HG03571 (cell line): ENCODE measurements at regions not wholly inside any gene's neighbourhood (a gene's known extent, or its start where the extent isn't known, plus 50 kb on each side); places are given as distances from the start of the nearest gene placed in this dataset.
"Not testable (repeated sequence)": the region's sequence is repeated elsewhere in the genome, so short reads cannot be mapped to it uniquely, and the experiment has no call there.

Experiments used
- ATAC-seq: cut with Tn5 transposase; IDR thresholded peaks from one replicate; pipeline ENCODE4 v1.9.1; 2021; ENCODE audit not compliant: unreplicated experiment

- not testable (repeated sequence) for ATAC-seq
Observed at GRCh38 chr9:65454666-65455065, 169.7 kb upstream of the FOXD4L5 start.

- ATAC-seq, result not testable (repeated sequence)
Observed at GRCh38 chr9:65454034-65454433, 169.0 kb upstream of the FOXD4L5 start.

DNA sequence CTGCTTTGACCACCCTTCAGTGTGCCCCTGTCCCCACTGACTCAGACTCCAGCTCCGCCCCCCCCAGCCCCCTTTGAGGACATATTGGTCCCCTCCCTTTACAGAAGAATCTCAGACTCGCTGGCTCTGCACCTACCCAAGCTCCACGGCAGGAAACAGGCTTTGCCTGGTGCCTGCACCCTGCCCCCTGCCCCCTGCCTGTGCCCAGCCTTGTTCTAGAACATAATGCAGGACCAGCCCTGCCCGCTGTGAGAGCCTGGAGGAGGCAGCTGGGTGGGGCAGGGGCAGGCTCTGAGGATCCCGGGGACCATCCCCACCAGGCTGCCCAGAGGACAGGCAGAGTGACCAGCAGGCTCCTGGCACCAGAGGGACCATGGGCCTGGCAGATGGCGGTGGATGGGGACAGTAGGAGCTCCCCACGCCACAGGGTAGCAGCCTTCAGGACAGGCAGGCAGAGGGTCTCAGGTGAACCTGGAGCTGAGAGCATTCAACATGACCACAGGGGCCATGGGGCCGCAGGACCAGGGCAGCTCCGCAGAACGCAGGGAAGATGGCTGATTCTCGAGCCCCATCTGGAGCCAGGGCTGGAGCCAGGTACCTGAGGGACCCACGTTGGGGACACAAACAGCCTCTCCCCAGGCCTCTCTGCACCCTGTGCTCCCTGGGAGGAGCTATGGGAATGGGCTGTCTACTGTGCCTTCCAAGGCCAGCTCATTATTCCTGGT lies 165.0 kb upstream of the FOXD4L5 start:
- ATAC-seq, result not testable (repeated sequence)

GRCh38 chr9:65449423-65449822 lies 164.4 kb upstream of the FOXD4L5 start:
- no peak for ATAC-seq

DNA sequence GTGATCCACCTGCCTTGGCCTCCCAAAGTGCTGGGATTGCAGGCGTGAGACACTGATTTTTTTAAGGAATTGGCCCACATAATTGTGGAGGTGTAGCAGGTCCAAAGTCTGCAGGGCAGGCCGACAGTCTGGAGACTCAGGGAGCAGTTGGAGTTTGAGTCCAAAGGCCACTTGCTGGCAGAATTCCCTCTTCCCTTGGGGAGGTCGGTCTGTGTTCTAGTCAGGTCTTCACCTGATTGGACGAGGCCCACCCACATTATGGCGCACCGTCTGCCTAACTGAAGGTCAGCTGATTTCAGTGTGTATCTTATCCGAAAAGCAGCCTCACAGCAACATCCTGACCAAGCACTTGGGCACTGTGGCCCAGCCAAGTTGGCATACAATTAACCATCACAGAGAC lies 162.1 kb upstream of the FOXD4L5 start:
- ATAC-seq, result not testable (repeated sequence)

- not testable (repeated sequence) for ATAC-seq
Observed at GRCh38 chr9:65445991-65446390, 161.0 kb upstream of the FOXD4L5 start.

- ATAC-seq, result no peak
Observed at GRCh38 chr9:65444943-65445342, 159.9 kb upstream of the FOXD4L5 start.

- ATAC-seq, result not testable (repeated sequence)
Observed at GRCh38 chr9:65442116-65442515, 157.1 kb upstream of the FOXD4L5 start.

DNA sequence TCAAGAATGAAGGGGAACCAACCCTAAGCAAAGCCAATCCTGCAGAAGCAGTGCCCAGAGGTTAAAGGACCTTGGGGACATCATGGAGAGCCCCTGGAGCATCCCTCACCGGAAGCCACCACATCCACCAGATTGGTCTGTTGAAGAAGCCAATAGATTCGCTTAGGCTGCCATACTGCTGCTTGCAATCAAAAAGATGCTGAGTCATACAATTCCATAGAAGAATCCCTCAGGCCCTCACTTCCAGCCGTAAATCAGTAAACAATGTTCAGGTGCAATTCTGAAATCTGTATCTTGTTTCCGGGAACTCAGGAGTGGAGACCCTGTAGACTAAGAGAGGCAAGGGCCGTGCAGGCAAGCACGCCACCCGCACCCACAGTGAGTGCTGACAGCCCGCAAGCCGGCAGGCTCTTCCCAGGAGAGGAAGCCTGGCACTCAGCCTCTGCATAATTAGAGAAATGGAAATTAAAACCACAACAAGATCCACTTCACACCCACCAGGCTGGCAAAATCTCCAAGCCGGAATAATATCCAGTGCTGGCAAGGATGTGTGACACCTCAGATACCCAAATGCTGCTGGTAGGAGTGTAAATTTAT lies 156.4 kb upstream of the FOXD4L5 start:
- not testable (repeated sequence) for ATAC-seq

DNA sequence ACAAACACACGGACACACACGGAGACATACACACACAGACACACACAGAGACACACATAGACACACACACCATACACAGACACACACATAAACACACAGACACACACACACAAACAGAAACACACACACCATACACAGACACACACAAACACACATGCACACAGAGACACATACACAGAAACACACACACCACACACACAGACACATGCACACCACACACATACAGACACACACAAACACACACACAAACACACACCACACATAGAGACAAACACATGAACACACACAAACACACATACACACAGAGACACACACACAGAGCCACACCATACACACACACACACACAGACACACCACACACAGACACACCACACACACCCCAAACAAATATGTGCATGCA lies 152.7 kb upstream of the FOXD4L5 start:
- no peak for ATAC-seq

DNA sequence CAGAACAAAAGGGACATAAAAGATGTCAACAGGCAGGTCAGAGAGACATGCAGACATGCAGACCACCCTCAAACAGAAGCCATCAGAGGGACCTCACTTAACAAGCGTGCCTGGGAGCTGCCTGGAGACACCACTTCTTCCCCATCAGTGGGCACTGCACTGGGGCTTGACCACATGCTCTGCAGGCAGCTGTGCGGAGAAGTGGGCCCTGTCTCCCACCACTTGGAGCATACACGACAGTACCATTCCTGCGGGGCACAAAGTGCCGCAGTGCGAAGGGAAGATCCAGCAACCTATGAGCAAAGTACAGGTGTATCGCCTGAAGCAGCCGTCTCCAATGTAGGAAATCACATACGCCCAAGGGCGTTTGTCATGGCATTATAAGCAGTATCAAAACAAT lies 150.5 kb upstream of the FOXD4L5 start:
- ATAC-seq, result no peak

- ATAC-seq, result no peak
Observed at GRCh38 chr9:65432722-65433323, 147.8 kb upstream of the FOXD4L5 start.

DNA sequence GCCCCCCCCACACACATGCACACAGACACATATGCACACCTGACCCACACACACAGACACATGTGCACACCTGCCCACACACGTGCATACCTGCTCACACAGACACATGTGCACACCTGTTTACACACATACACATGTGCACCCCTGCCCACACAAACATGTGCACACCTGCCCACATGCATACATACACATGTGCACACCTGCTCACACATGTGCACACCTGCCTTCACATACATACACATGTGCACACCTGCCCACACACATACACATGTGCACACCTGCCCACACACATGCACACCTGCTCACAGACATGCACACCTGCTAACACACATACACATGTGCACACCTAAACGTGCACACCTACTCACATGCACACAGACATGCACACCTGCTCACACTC lies 147.0 kb upstream of the FOXD4L5 start:
- no peak for ATAC-seq

DNA sequence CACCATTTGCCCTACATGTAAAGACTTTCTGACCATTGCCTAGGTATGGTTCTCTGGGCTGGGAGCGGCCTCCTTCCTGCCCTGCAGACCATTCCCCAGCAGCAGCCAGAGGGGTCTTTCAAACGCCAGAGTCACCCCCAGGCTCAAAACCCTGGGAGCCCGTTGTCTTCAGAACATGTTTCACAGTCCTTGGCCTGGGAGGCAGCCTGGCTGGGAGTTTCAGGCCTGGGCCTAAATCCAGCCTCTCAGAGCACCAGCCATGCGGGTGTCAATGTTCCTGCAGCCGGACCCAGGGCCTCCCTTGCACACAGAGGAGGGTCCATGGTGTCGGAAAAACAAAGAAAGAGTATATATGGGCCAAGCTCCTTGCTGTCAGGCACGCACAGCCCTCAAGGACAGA lies 145.2 kb upstream of the FOXD4L5 start:
- no peak for ATAC-seq

GRCh38 chr9:65427361-65427760 lies 142.4 kb upstream of the FOXD4L5 start:
- ATAC-seq, result not testable (repeated sequence)

GRCh38 chr9:65426813-65427212 lies 141.8 kb upstream of the FOXD4L5 start:
- not testable (repeated sequence) for ATAC-seq

GRCh38 chr9:65426231-65426630 lies 141.2 kb upstream of the FOXD4L5 start:
- no peak for ATAC-seq

DNA sequence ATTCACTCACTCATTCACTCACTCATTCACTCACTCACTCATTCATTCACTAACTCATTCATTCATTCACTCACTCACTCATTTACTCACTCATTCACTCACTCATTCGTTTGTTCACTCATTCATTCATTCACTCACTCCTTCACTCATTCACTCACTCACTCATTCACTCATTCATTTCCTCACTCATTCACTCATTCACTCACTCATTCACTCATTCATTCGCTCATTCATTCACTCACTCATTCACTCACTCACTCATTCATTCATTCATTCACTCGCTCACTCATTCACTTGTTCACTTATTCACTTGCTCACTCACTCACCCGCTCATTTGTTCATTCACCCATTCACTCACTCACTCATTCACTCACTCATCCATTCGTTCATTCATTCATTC lies 140.2 kb upstream of the FOXD4L5 start:
- ATAC-seq, result not testable (repeated sequence)

- not testable (repeated sequence) for ATAC-seq
Observed at GRCh38 chr9:65424437-65424984, 139.5 kb upstream of the FOXD4L5 start.

DNA sequence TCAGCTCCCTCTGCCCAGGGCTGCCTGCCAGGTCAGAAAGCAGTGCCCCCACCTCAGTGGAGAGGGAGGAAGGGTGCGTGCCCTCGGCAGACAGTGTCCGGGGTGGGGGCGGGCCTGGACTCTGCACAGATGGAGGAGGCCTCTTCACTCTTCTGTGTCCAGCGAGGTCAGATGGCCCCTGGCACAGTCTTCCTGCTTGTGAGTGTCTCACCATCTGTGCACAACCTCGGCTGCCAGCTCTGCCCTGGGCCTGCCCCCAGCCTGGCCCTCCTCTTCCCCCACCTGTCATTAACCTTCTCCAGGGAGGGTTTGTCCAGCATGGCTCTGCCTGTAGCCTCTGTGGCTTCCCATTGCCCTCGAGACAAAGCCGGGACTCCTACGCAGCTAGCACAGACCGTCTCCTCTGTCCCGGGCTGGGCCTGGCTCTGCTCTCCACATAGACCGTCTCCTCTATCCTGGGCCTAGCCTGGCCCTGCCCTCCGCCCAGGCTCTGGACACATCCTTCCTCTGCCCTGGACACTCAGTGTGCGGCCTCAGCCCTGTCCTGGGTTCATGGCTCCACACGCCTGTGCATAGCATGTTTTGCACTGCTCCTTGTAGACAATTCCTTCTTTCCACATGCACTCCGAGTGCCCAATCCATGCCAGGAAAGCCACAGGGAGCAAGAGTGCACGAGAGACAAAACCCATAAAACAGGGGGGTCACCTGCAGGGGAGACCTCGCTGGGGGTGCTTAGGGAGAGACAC lies 138.9 kb upstream of the FOXD4L5 start:
- ATAC-seq, result not testable (repeated sequence)

DNA sequence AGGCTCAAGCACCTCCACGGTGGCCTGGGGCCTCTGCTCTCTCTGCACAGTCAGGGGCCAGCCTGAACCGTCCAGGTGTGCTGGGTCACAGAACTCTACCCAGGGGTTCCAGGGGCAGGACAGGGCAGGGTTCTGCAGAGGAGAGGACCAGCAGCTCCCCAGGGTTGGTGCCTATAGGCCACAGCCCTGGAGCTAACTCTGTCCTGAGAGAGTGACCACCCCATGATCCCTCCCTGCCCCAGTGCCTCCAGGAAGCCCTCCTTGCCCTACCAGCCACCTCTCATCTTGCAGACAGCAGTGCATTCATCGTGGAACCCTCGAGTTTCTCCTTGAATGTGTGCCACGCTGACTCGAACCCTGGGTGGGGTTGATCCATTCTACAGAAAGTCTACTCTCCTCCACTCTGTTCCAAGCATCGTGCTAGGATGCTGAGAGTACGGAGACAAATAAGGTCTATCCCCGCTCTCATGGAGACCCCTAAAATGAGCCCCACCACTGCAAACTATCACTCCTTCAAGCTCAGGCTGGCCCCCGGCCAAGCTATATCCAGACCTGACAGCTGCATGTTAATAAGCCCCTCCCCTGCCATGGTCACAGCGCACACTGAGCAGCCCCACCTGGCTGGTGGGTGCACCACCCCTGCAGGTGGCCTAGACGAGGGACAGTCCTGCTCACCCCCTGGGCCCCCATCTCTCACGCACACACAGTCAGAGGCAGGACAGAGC lies 138.1 kb upstream of the FOXD4L5 start:
- not testable (repeated sequence) for ATAC-seq
